ENCODE measurements at regions not wholly inside any gene's neighbourhood (a gene's known extent, or its start where the extent isn't known, plus 50 kb on each side); places are given as distances from the start of the nearest gene placed in this dataset.

- TF ChIP-seq EZH2 (IDR thresholded peaks at IDR 0.05; ENCODE audit: insufficient read depth, low read length) (no peak), CTCF (IDR thresholded peaks at IDR 0.05; ENCODE audit: insufficient read depth, low read depth, low read length) (no peak)
Measured at GRCh38 chr5:57902095-57902494, 419.5 kb upstream of the ACTBL2 start.
